ENCODE measurements at regions not wholly inside any gene's neighbourhood (a gene's known extent, or its start where the extent isn't known, plus 50 kb on each side); places are given as distances from the start of the nearest gene placed in this dataset.

DNA sequence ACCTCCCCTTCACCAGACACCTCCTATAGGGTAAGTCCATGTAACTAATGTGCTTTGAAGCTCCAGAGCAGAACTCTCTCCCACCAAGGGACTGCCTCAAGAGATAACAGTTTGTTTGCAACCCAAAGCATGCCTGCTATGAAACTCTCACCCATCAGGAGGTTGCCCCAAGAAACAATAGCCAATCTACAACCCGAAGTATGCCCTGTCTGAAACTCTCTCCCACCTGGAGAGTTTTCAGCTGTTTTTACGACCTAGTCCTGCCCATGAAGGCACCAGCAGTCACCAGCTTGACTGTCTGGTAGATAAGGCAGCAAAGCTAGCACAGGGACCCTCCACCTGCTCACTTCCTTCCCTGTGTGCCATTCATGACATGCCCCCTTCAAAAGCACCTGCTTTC, 533.9 kb upstream of the CRIM1 start:
- no peak for TF ChIP-seq EZH2 (IDR thresholded peaks at IDR 0.05; ENCODE audit: borderline replicate concordance, low read depth, low read length, poor library complexity, severe bottlenecking)
- TF ChIP-seq, protein P1, sequence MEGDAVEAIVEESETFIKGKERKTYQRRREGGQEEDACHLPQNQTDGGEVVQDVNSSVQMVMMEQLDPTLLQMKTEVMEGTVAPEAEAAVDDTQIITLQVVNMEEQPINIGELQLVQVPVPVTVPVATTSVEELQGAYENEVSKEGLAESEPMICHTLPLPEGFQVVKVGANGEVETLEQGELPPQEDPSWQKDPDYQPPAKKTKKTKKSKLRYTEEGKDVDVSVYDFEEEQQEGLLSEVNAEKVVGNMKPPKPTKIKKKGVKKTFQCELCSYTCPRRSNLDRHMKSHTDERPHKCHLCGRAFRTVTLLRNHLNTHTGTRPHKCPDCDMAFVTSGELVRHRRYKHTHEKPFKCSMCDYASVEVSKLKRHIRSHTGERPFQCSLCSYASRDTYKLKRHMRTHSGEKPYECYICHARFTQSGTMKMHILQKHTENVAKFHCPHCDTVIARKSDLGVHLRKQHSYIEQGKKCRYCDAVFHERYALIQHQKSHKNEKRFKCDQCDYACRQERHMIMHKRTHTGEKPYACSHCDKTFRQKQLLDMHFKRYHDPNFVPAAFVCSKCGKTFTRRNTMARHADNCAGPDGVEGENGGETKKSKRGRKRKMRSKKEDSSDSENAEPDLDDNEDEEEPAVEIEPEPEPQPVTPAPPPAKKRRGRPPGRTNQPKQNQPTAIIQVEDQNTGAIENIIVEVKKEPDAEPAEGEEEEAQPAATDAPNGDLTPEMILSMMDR (conservative IDR thresholded peaks at IDR 0.05; ENCODE audit: low read depth, low read length): no peak
